H54 (cell line): ENCODE measurements at regions not wholly inside any gene's neighbourhood (a gene's known extent, or its start where the extent isn't known, plus 50 kb on each side); places are given as distances from the start of the nearest gene placed in this dataset.

Experiments used
- DNase-seq: peaks from one replicate; pipeline ENCODE4 v3.0.0; 2011; ENCODE audit warnings: low spot score, mixed read lengths; ENCODE audit not compliant: insufficient read length
- FAIRE-seq: peaks from 3 replicates; lab custom pipeline; 2011; peaks lifted over from hg19 to GRCh38; lab: Jason Lieb, UNC
- POLR2A ChIP-seq: IDR thresholded peaks from 2 replicates; pipeline ENCODE4 v1.6.1; 2011; ENCODE audit warnings: low read depth, mild to moderate bottlenecking, low read length

GRCh38 chr13:73681015-73681414 lies 453.2 kb downstream of the KLF12 start:
- FAIRE-seq: no peak
- DNase-seq: no peak
- TF ChIP-seq POLR2A: no peak

- FAIRE-seq (peak; percentile 30), DNase-seq (no peak)
- TF ChIP-seq POLR2A: no peak
Measured at GRCh38 chr13:73677048-73677601, 457.1 kb downstream of the KLF12 start.

GRCh38 chr13:73676550-73677047 lies 457.6 kb downstream of the KLF12 start:
- no peak for FAIRE-seq
- no peak for DNase-seq
- no peak for TF ChIP-seq POLR2A

GRCh38 chr13:73675821-73676220 lies 458.4 kb downstream of the KLF12 start:
- no peak for FAIRE-seq
- no peak for TF ChIP-seq POLR2A
- DNase-seq: no peak

GRCh38 chr13:73674570-73674969 lies 459.6 kb downstream of the KLF12 start:
- FAIRE-seq (no peak), DNase-seq (no peak)
- no peak for TF ChIP-seq POLR2A

GRCh38 chr13:73673931-73674330 lies 460.3 kb downstream of the KLF12 start:
- no peak for FAIRE-seq
- no peak for DNase-seq
- no peak for TF ChIP-seq POLR2A

GRCh38 chr13:73672492-73672891 lies 461.7 kb downstream of the KLF12 start:
- DNase-seq (no peak), FAIRE-seq (no peak)
- no peak for TF ChIP-seq POLR2A

GRCh38 chr13:73671732-73672131 lies 462.5 kb downstream of the KLF12 start:
- no peak for DNase-seq
- TF ChIP-seq POLR2A: no peak
- FAIRE-seq: no peak

- no peak for TF ChIP-seq POLR2A
- no peak for FAIRE-seq
Measured at GRCh38 chr13:73671011-73671410, 463.2 kb downstream of the KLF12 start.

GRCh38 chr13:73667756-73668155 lies 466.4 kb downstream of the KLF12 start:
- FAIRE-seq: no peak
- TF ChIP-seq POLR2A: no peak
- DNase-seq: no peak

More at GRCh38 chr13:73671011-73671410, 463.2 kb downstream of the KLF12 start:
- DNase-seq: no peak

GRCh38 chr13:73665261-73665660 lies 468.9 kb downstream of the KLF12 start:
- DNase-seq: no peak
- no peak for FAIRE-seq
- no peak for TF ChIP-seq POLR2A

- FAIRE-seq: no peak
- DNase-seq: no peak
- TF ChIP-seq POLR2A: no peak
Measured at GRCh38 chr13:73664851-73665250, 469.4 kb downstream of the KLF12 start.

- DNase-seq (no peak), FAIRE-seq (no peak)
- no peak for TF ChIP-seq POLR2A
Measured at GRCh38 chr13:73662833-73663232, 471.4 kb downstream of the KLF12 start.

GRCh38 chr13:73661687-73662425 lies 472.3 kb downstream of the KLF12 start:
- no peak for DNase-seq

GRCh38 chr13:73661066-73661465 lies 473.1 kb downstream of the KLF12 start:
- DNase-seq (no peak), FAIRE-seq (no peak)
- TF ChIP-seq POLR2A: no peak

More at GRCh38 chr13:73661687-73662425, 472.3 kb downstream of the KLF12 start:
- FAIRE-seq: no peak
- TF ChIP-seq POLR2A: no peak

- DNase-seq: no peak
- no peak for TF ChIP-seq POLR2A
- FAIRE-seq: no peak
Measured at GRCh38 chr13:73658639-73659038, 475.6 kb downstream of the KLF12 start.
